ENCODE measurements at regions not wholly inside any gene's neighbourhood (a gene's known extent, or its start where the extent isn't known, plus 50 kb on each side); places are given as distances from the start of the nearest gene placed in this dataset.

GRCh38 chr13:109436841-109437240, 349.5 kb downstream of the IRS2 start:
- Histone ChIP-seq H3K4me1 (ENCODE audit: control insufficient read depth, insufficient read depth, low read length) (no peaks in the 10 kb centered on the region), H3K27me3 (ENCODE audit: control insufficient read depth, insufficient read depth, low read length, poor library complexity, severe bottlenecking) (no peaks in the 10 kb centered on the region), H3K36me3 (ENCODE audit: control insufficient read depth, insufficient read depth, low read length) (no peaks in the 10 kb centered on the region), H3K9me3 (ENCODE audit: control insufficient read depth, low read length) (no peaks in the 10 kb centered on the region), H3K4me3 (ENCODE audit: insufficient read depth, low read depth, low read length) (no peak overlapping the region), H3K27ac (ENCODE audit: insufficient read depth, low read depth, low read length, poor library complexity, severe bottlenecking) (no peak overlapping the region)
- 98 to 100% methylated on average over 2 of the region's 2 CpGs for WGBS, 2 experiments

GRCh38 chr13:109436055-109436622, 350.2 kb downstream of the IRS2 start:
- H3K9me3 ChIP-seq (ENCODE audit: control insufficient read depth, low read length): no peaks in the 10 kb centered on the region
- 92 to 94% methylated on average over 7 of the region's 7 CpGs for WGBS, 2 experiments

GRCh38 chr13:109431217-109431616, 355.2 kb downstream of the IRS2 start:
- 100% methylated on average over 1 of the region's 2 CpGs; no CpG with 5 or more reads in 1 of the 2 experiments for WGBS, 2 experiments

More at GRCh38 chr13:109436055-109436622, 350.2 kb downstream of the IRS2 start:
- Histone ChIP-seq H3K4me3 (ENCODE audit: insufficient read depth, low read depth, low read length) (no peak overlapping the region), H3K27me3 (ENCODE audit: control insufficient read depth, insufficient read depth, low read length, poor library complexity, severe bottlenecking) (no peaks in the 10 kb centered on the region), H3K36me3 (ENCODE audit: control insufficient read depth, insufficient read depth, low read length) (no peaks in the 10 kb centered on the region), H3K27ac (ENCODE audit: insufficient read depth, low read depth, low read length, poor library complexity, severe bottlenecking) (no peak overlapping the region), H3K4me1 (ENCODE audit: control insufficient read depth, insufficient read depth, low read length) (no peaks in the 10 kb centered on the region)

GRCh38 chr13:109428146-109428545, 358.2 kb downstream of the IRS2 start:
- H3K4me3 ChIP-seq (ENCODE audit: insufficient read depth, low read depth, low read length): no peak overlapping the region
- 98% methylated on average over 3 of the region's 3 CpGs for WGBS, 2 experiments

More at GRCh38 chr13:109431217-109431616, 355.2 kb downstream of the IRS2 start:
- no peaks in the 10 kb centered on the region for H3K9me3 ChIP-seq (ENCODE audit: control insufficient read depth, low read length)
- H3K4me1 ChIP-seq (ENCODE audit: control insufficient read depth, insufficient read depth, low read length): no peaks in the 10 kb centered on the region
- H3K4me3 ChIP-seq (ENCODE audit: insufficient read depth, low read depth, low read length): no peak overlapping the region
- no peaks in the 10 kb centered on the region for H3K27me3 ChIP-seq (ENCODE audit: control insufficient read depth, insufficient read depth, low read length, poor library complexity, severe bottlenecking)
- no peak overlapping the region for H3K27ac ChIP-seq (ENCODE audit: insufficient read depth, low read depth, low read length, poor library complexity, severe bottlenecking)
- H3K36me3 ChIP-seq (ENCODE audit: control insufficient read depth, insufficient read depth, low read length): no peaks in the 10 kb centered on the region

GRCh38 chr13:109427695-109428094, 358.7 kb downstream of the IRS2 start:
- no peaks in the 10 kb centered on the region for H3K27me3 ChIP-seq (ENCODE audit: control insufficient read depth, insufficient read depth, low read length, poor library complexity, severe bottlenecking)
- no peaks in the 10 kb centered on the region for H3K4me1 ChIP-seq (ENCODE audit: control insufficient read depth, insufficient read depth, low read length)
- 89 to 92% methylated on average over 2 to 3 of the region's 3 CpGs for WGBS, 2 experiments
- no peak overlapping the region for H3K4me3 ChIP-seq (ENCODE audit: insufficient read depth, low read depth, low read length)
- no peaks in the 10 kb centered on the region for H3K9me3 ChIP-seq (ENCODE audit: control insufficient read depth, low read length)
- H3K27ac ChIP-seq (ENCODE audit: insufficient read depth, low read depth, low read length, poor library complexity, severe bottlenecking): no peak overlapping the region
- H3K36me3 ChIP-seq (ENCODE audit: control insufficient read depth, insufficient read depth, low read length): no peaks in the 10 kb centered on the region

More at GRCh38 chr13:109428146-109428545, 358.2 kb downstream of the IRS2 start:
- no peaks in the 10 kb centered on the region for H3K9me3 ChIP-seq (ENCODE audit: control insufficient read depth, low read length)
- no peak overlapping the region for H3K27ac ChIP-seq (ENCODE audit: insufficient read depth, low read depth, low read length, poor library complexity, severe bottlenecking)
- H3K36me3 ChIP-seq (ENCODE audit: control insufficient read depth, insufficient read depth, low read length): no peaks in the 10 kb centered on the region
- no peaks in the 10 kb centered on the region for H3K4me1 ChIP-seq (ENCODE audit: control insufficient read depth, insufficient read depth, low read length)
- no peaks in the 10 kb centered on the region for H3K27me3 ChIP-seq (ENCODE audit: control insufficient read depth, insufficient read depth, low read length, poor library complexity, severe bottlenecking)

GRCh38 chr13:109427148-109427547, 359.2 kb downstream of the IRS2 start:
- no peaks in the 10 kb centered on the region for H3K4me1 ChIP-seq (ENCODE audit: control insufficient read depth, insufficient read depth, low read length)
- WGBS, 2 experiments: 83 to 92% methylated on average over 1 to 2 of the region's 2 CpGs
- no peak overlapping the region for H3K27ac ChIP-seq (ENCODE audit: insufficient read depth, low read depth, low read length, poor library complexity, severe bottlenecking)
- no peak overlapping the region for H3K4me3 ChIP-seq (ENCODE audit: insufficient read depth, low read depth, low read length)
- H3K9me3 ChIP-seq (ENCODE audit: control insufficient read depth, low read length): no peaks in the 10 kb centered on the region
- H3K27me3 ChIP-seq (ENCODE audit: control insufficient read depth, insufficient read depth, low read length, poor library complexity, severe bottlenecking): no peaks in the 10 kb centered on the region
- H3K36me3 ChIP-seq (ENCODE audit: control insufficient read depth, insufficient read depth, low read length): no peaks in the 10 kb centered on the region

- Histone ChIP-seq H3K4me3 (ENCODE audit: insufficient read depth, low read depth, low read length) (no peak overlapping the region), H3K9me3 (ENCODE audit: control insufficient read depth, low read length) (no peaks in the 10 kb centered on the region), H3K27me3 (ENCODE audit: control insufficient read depth, insufficient read depth, low read length, poor library complexity, severe bottlenecking) (no peaks in the 10 kb centered on the region), H3K4me1 (ENCODE audit: control insufficient read depth, insufficient read depth, low read length) (no peaks in the 10 kb centered on the region), H3K27ac (ENCODE audit: insufficient read depth, low read depth, low read length, poor library complexity, severe bottlenecking) (no peak overlapping the region), H3K36me3 (ENCODE audit: control insufficient read depth, insufficient read depth, low read length) (no peaks in the 10 kb centered on the region)
- WGBS, 2 experiments: 92 to 100% methylated on average over 1 of the region's 1 CpG
Measured at GRCh38 chr13:109426690-109426990, 359.7 kb downstream of the IRS2 start.

- Histone ChIP-seq H3K27ac (ENCODE audit: insufficient read depth, low read depth, low read length, poor library complexity, severe bottlenecking) (no peak overlapping the region), H3K4me3 (ENCODE audit: insufficient read depth, low read depth, low read length) (no peak overlapping the region), H3K36me3 (ENCODE audit: control insufficient read depth, insufficient read depth, low read length) (no peaks in the 10 kb centered on the region), H3K4me1 (ENCODE audit: control insufficient read depth, insufficient read depth, low read length) (no peaks in the 10 kb centered on the region), H3K27me3 (ENCODE audit: control insufficient read depth, insufficient read depth, low read length, poor library complexity, severe bottlenecking) (no peaks in the 10 kb centered on the region), H3K9me3 (ENCODE audit: control insufficient read depth, low read length) (no peaks in the 10 kb centered on the region)
- WGBS, 2 experiments: 83 to 85% methylated on average over 4 to 5 of the region's 5 CpGs
Measured at GRCh38 chr13:109425821-109426689, 360.3 kb downstream of the IRS2 start.

- Histone ChIP-seq H3K27me3 (ENCODE audit: control insufficient read depth, insufficient read depth, low read length, poor library complexity, severe bottlenecking) (no peaks in the 10 kb centered on the region), H3K36me3 (ENCODE audit: control insufficient read depth, insufficient read depth, low read length) (no peaks in the 10 kb centered on the region), H3K9me3 (ENCODE audit: control insufficient read depth, low read length) (no peaks in the 10 kb centered on the region), H3K4me1 (ENCODE audit: control insufficient read depth, insufficient read depth, low read length) (no peaks in the 10 kb centered on the region), H3K4me3 (ENCODE audit: insufficient read depth, low read depth, low read length) (no peak overlapping the region), H3K27ac (ENCODE audit: insufficient read depth, low read depth, low read length, poor library complexity, severe bottlenecking) (no peak overlapping the region)
- 91 to 93% methylated on average over 4 of the region's 4 CpGs for WGBS, 2 experiments
Measured at GRCh38 chr13:109422161-109422560, 364.2 kb downstream of the IRS2 start.

- Histone ChIP-seq H3K9me3 (ENCODE audit: control insufficient read depth, low read length) (no peaks in the 10 kb centered on the region), H3K27me3 (ENCODE audit: control insufficient read depth, insufficient read depth, low read length, poor library complexity, severe bottlenecking) (no peaks in the 10 kb centered on the region), H3K27ac (ENCODE audit: insufficient read depth, low read depth, low read length, poor library complexity, severe bottlenecking) (no peak overlapping the region), H3K36me3 (ENCODE audit: control insufficient read depth, insufficient read depth, low read length) (no peaks in the 10 kb centered on the region), H3K4me1 (ENCODE audit: control insufficient read depth, insufficient read depth, low read length) (no peaks in the 10 kb centered on the region), H3K4me3 (ENCODE audit: insufficient read depth, low read depth, low read length) (no peak overlapping the region)
- 90 to 92% methylated on average over 3 to 4 of the region's 4 CpGs for WGBS, 2 experiments
Measured at GRCh38 chr13:109419896-109420295, 366.5 kb downstream of the IRS2 start.

Measured in ectodermal cell (in vitro differentiated cells).